Activated CD8-positive, alpha-beta memory T cell treated with anti-CD3 and anti-CD28 coated beads, Interleukin-2, amount 10 ng/mL, durations not matched to agents 7 days and 5 days (primary cell): ENCODE measurements at regions not wholly inside any gene's neighbourhood (a gene's known extent, or its start where the extent isn't known, plus 50 kb on each side); places are given as distances from the start of the nearest gene placed in this dataset.
"Not testable (repeated sequence)": the region's sequence is repeated elsewhere in the genome, so short reads cannot be mapped to it uniquely, and the experiment has no call there.

Experiments used
- ATAC-seq: fragments of 150-1000 bp; cut with Tn5 transposase; one replicate; pipeline ENCODE4 v1.10.0; 2021; ENCODE audit warnings: moderate library complexity
- CTCF ChIA-PET: fragments of 350-600 bp; sonication (Branson Sonifier 250); formaldehyde crosslinking; loops from one replicate; lab custom pipeline; 2021; ENCODE audit warnings: antibody characterized with exemption; lab: Charles Lee
- DNase-seq: peaks from one replicate; pipeline ENCODE4 v3.0.0-alpha.2; 2020
- H3K27ac Mint-ChIP-seq: one replicate; pipeline ENCODE4 v1.8.0; 2021; ENCODE audit warnings: mild to moderate bottlenecking, mixed read lengths
- H3K27me3 Mint-ChIP-seq: one replicate; pipeline ENCODE4 v1.8.0; 2021; ENCODE audit warnings: mixed read lengths
- H3K36me3 Mint-ChIP-seq: one replicate; pipeline ENCODE4 v1.8.0; 2021; ENCODE audit warnings: mild to moderate bottlenecking, mixed read lengths
- H3K4me1 Mint-ChIP-seq: one replicate; pipeline ENCODE4 v1.8.0; 2021; ENCODE audit warnings: mixed read lengths
- H3K4me3 Mint-ChIP-seq: one replicate; pipeline ENCODE4 v1.8.0; 2021; ENCODE audit warnings: mild to moderate bottlenecking, moderate library complexity, mixed read lengths
- H3K9me3 Mint-ChIP-seq: one replicate; pipeline ENCODE4 v1.8.0; 2022; ENCODE audit warnings: low read depth, mixed read lengths

DNA sequence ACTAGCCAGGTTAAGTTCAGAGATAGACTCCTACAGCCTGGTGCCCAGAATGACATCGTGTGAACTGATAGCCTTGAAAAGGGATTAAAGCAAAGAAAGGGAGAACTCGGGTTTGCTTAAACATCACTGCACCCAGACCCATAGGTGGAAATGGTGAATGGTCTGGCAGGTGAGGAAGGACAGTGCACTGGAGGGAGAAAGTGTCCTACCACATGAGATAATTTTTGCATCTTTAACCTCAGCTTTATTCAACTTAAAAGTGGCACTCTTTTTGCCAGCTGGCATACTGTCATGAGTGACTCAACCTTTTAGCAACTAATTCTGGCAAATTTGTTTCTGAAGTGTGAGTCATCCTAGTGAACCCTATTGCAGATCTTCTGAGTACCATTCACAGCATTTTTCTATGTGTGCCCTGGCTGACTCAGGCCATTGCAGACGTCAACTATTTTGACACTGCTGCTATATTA lies 53.0 kb upstream of the DAPP1 start:
- Mint-ChIP-seq H3K36me3 (no peaks in the 10 kb centered on the region), H3K9me3 (peaks cover 2% of the 10 kb centered on the region), H3K27ac (no peak overlapping the region), H3K4me3 (no peak overlapping the region), H3K27me3 (peaks cover 14% of the 10 kb centered on the region), H3K4me1 (peaks cover 6% of the 10 kb centered on the region)
- DNase-seq (no peak), ATAC-seq (no peak)
- CTCF ChIA-PET = no interaction called here

- Mint-ChIP-seq H3K4me3 (no peak overlapping the region), H3K27me3 (peaks cover 14% of the 10 kb centered on the region), H3K36me3 (no peaks in the 10 kb centered on the region), H3K9me3 (peaks cover 2% of the 10 kb centered on the region), H3K27ac (no peak overlapping the region), H3K4me1 (peaks cover 6% of the 10 kb centered on the region)
- ATAC-seq = no peak
- CTCF ChIA-PET = no interaction called here
- DNase-seq = no peak
Measured at GRCh38 chr4:99762728-99763127, 53.9 kb upstream of the DAPP1 start.

- DNase-seq (no peak), ATAC-seq (no peak)
- CTCF ChIA-PET = no interaction called here
- H3K27me3 Mint-ChIP-seq = peaks cover 14% of the 10 kb centered on the region
- no peaks in the 10 kb centered on the region for H3K36me3 Mint-ChIP-seq
- no peak overlapping the region for H3K4me3 Mint-ChIP-seq
- peaks cover 6% of the 10 kb centered on the region for H3K4me1 Mint-ChIP-seq
- H3K9me3 Mint-ChIP-seq = peaks cover 2% of the 10 kb centered on the region
- H3K27ac Mint-ChIP-seq = no peak overlapping the region
Measured at GRCh38 chr4:99759988-99760387, 56.6 kb upstream of the DAPP1 start.

DNA sequence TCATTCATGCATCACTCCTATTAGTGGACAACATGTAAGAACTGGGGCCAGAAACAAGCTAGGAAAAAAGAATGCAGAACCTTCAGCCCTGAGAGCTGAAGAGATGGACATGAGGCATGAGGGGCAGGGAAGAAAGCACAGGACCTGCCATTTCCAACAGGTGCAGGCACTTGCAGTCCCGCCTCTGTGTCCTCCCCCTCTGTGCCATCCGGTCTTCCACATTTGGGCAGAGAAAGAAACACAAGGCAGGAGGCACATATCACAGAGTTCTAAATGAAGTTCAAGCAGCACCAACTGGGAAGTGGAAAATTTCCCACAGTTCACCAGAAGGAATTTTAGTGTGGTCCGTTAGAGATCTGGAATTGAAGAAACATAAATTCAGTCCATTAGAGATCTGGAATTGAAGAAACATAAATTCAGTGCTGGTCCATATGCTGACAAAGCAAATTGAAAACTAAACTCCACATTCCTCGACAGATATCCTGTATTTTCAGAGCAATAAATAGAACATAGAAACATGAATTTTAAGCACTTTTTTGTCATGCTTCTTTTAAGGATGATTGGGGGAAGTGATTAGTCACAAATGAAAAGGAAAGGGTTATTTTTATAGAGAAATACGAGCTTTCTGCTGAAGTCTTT lies 57.2 kb upstream of the DAPP1 start:
- Mint-ChIP-seq H3K27me3 (peaks cover 14% of the 10 kb centered on the region), H3K4me1 (peaks cover 6% of the 10 kb centered on the region), H3K27ac (no peak overlapping the region), H3K36me3 (no peaks in the 10 kb centered on the region), H3K4me3 (no peak overlapping the region), H3K9me3 (peaks cover 2% of the 10 kb centered on the region)
- ATAC-seq = no peak
- DNase-seq = no peak
- CTCF ChIA-PET = no interaction called here

GRCh38 chr4:99755223-99755944 lies 61.2 kb upstream of the DAPP1 start:
- no peaks in the 10 kb centered on the region for H3K36me3 Mint-ChIP-seq
- peaks cover 9% of the 10 kb centered on the region for H3K27me3 Mint-ChIP-seq
- ATAC-seq (no peak), DNase-seq (no peak)
- H3K4me1 Mint-ChIP-seq = peaks cover 6% of the 10 kb centered on the region
- CTCF ChIA-PET = no interaction called here
- no peaks in the 10 kb centered on the region for H3K9me3 Mint-ChIP-seq
- H3K27ac Mint-ChIP-seq = no peak overlapping the region
- H3K4me3 Mint-ChIP-seq = no peak overlapping the region

- Mint-ChIP-seq H3K4me3 (no peak overlapping the region), H3K27ac (no peak overlapping the region), H3K9me3 (no peaks in the 10 kb centered on the region), H3K27me3 (peaks cover 9% of the 10 kb centered on the region), H3K4me1 (peaks cover 5% of the 10 kb centered on the region), H3K36me3 (no peaks in the 10 kb centered on the region)
- ATAC-seq = no peak
- CTCF ChIA-PET = no interaction called here
- DNase-seq = no peak
Measured at GRCh38 chr4:99754756-99755155, 61.9 kb upstream of the DAPP1 start.

DNA sequence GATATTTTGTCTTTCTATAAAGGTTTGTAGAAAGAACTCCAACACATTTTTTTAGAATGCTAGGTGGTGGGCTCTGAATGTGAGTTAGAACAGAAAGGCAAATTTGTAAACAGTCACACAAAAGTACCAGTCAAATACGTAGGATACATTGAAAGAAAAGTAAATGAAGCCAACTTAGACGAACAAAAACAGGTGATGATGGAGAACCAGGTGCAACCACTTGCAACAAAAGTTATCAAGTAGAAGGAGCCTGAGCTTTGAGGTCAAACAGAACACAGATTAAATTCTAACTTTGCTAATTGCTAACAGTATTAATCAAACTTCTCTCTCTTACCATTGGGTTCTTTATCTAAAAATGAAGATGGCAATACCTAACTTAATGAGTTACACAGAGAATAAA lies 62.7 kb upstream of the DAPP1 start:
- no peak for DNase-seq
- Mint-ChIP-seq H3K4me1 (no peaks in the 10 kb centered on the region), H3K4me3 (no peak overlapping the region), H3K27me3 (peaks cover 3% of the 10 kb centered on the region), H3K9me3 (no peaks in the 10 kb centered on the region), H3K27ac (no peak overlapping the region), H3K36me3 (no peaks in the 10 kb centered on the region)
- CTCF ChIA-PET = no interaction called here
- no peak for ATAC-seq

GRCh38 chr4:99749445-99750391 lies 66.9 kb upstream of the DAPP1 start:
- ATAC-seq (no peak), DNase-seq (no peak)
- CTCF ChIA-PET = no interaction called here
- H3K27ac Mint-ChIP-seq = no peak overlapping the region
- peaks cover 9% of the 10 kb centered on the region for H3K27me3 Mint-ChIP-seq
- H3K9me3 Mint-ChIP-seq = no peaks in the 10 kb centered on the region
- no peaks in the 10 kb centered on the region for H3K36me3 Mint-ChIP-seq
- no peaks in the 10 kb centered on the region for H3K4me1 Mint-ChIP-seq
- H3K4me3 Mint-ChIP-seq = no peak overlapping the region

GRCh38 chr4:99746443-99746842 lies 70.2 kb upstream of the DAPP1 start:
- Mint-ChIP-seq H3K27me3 (peaks cover 6% of the 10 kb centered on the region), H3K9me3 (no peaks in the 10 kb centered on the region), H3K36me3 (no peaks in the 10 kb centered on the region), H3K4me1 (no peaks in the 10 kb centered on the region), H3K4me3 (no peak overlapping the region), H3K27ac (no peak overlapping the region)
- CTCF ChIA-PET = interaction anchor here (0.6 kb wide), 1 partner anchor 57 kb away, joined by 3 read pairs; no protein-coding TSS in a partner anchor
- no peak for DNase-seq
- no peak for ATAC-seq

- DNase-seq (no peak), ATAC-seq (no peak)
- H3K9me3 Mint-ChIP-seq = no peaks in the 10 kb centered on the region
- H3K4me3 Mint-ChIP-seq = no peak overlapping the region
- CTCF ChIA-PET = no interaction called here
- no peaks in the 10 kb centered on the region for H3K36me3 Mint-ChIP-seq
- H3K4me1 Mint-ChIP-seq = no peaks in the 10 kb centered on the region
- no peak overlapping the region for H3K27ac Mint-ChIP-seq
- peaks cover 4% of the 10 kb centered on the region for H3K27me3 Mint-ChIP-seq
Measured at GRCh38 chr4:99736846-99737245, 79.2 kb upstream of the C4orf54 start.

- CTCF ChIA-PET = no interaction called here
- H3K27ac Mint-ChIP-seq = no peak overlapping the region
- H3K4me1 Mint-ChIP-seq = no peaks in the 10 kb centered on the region
- H3K9me3 Mint-ChIP-seq = no peaks in the 10 kb centered on the region
- ATAC-seq (no peak), DNase-seq (no peak)
- H3K36me3 Mint-ChIP-seq = no peaks in the 10 kb centered on the region
- H3K4me3 Mint-ChIP-seq = no peak overlapping the region
- H3K27me3 Mint-ChIP-seq = peaks cover 4% of the 10 kb centered on the region
Measured at GRCh38 chr4:99735822-99736221, 78.2 kb upstream of the C4orf54 start.

GRCh38 chr4:99734583-99735322 lies 77.1 kb upstream of the C4orf54 start:
- ATAC-seq (no peak), DNase-seq (no peak)
- no peaks in the 10 kb centered on the region for H3K4me1 Mint-ChIP-seq
- no peaks in the 10 kb centered on the region for H3K9me3 Mint-ChIP-seq
- peaks cover 4% of the 10 kb centered on the region for H3K27me3 Mint-ChIP-seq
- H3K36me3 Mint-ChIP-seq = no peaks in the 10 kb centered on the region
- no peak overlapping the region for H3K4me3 Mint-ChIP-seq
- H3K27ac Mint-ChIP-seq = no peak overlapping the region
- CTCF ChIA-PET = no interaction called here

GRCh38 chr4:99733455-99733854 lies 75.8 kb upstream of the C4orf54 start:
- CTCF ChIA-PET, H3K36me3 Mint-ChIP-seq, H3K4me1 Mint-ChIP-seq, H3K9me3 Mint-ChIP-seq, H3K27ac Mint-ChIP-seq, ATAC-seq, H3K4me3 Mint-ChIP-seq, DNase-seq, H3K27me3 Mint-ChIP-seq: not testable (repeated sequence)
